HEK293 (cell line): ENCODE measurements at regions not wholly inside any gene's neighbourhood (a gene's known extent, or its start where the extent isn't known, plus 50 kb on each side); places are given as distances from the start of the nearest gene placed in this dataset.
"Not testable (repeated sequence)": the region's sequence is repeated elsewhere in the genome, so short reads cannot be mapped to it uniquely, and the experiment has no call there.

Experiments used
- CTCF ChIA-PET: fragments of 350-600 bp; formaldehyde crosslinking; extraction: SDS; loops from one replicate; lab custom pipeline; 2021; ENCODE audit warnings: antibody characterized with exemption; lab: Yijun Ruan, JAX
- POLR2A ChIA-PET: fragments of 300-600 bp; formaldehyde crosslinking; extraction: SDS; loops from one replicate; lab custom pipeline; 2020; ENCODE audit warnings: antibody characterized with exemption, inconsistent platforms; lab: Yijun Ruan, JAX
- H3K27ac ChIP-seq: fragments of 200-500 bp; sonication (Bioruptor generic); 2 replicates; pipeline ENCODE4 v1.5.1; 2014; ENCODE audit warnings: low read depth, low read length, control low read depth, inconsistent platforms; ENCODE audit errors: extremely low read depth
- H3K36me3 ChIP-seq, 2 experiments: fragments of 200-500 bp in 1 of 2; sonication (Bioruptor generic) in 1 of 2; 1 replicate in 1 of 2; 2 replicates in 1 of 2; pipeline ENCODE4 v1.5.1; 2014 to 2017; ENCODE audit warnings: inconsistent platforms in 2 of 2, low read length in 2 of 2; ENCODE audit not compliant: control insufficient read depth in 2 of 2, insufficient read depth in 1 of 2
- H3K4me1 ChIP-seq: fragments of 200-500 bp; sonication (Bioruptor generic); 2 replicates; pipeline ENCODE4 v1.5.1; 2014; ENCODE audit warnings: mild to moderate bottlenecking, low read length, inconsistent platforms; ENCODE audit not compliant: control insufficient read depth, insufficient read depth
- H3K4me3 ChIP-seq: 2 replicates; pipeline ENCODE4 v1.5.1; 2011; ENCODE audit warnings: low read depth, mild to moderate bottlenecking, control low read depth, low read length, moderate library complexity
- H3K9me3 ChIP-seq: fragments of 200-500 bp; sonication (Bioruptor generic); 2 replicates; pipeline ENCODE4 v1.5.1; 2014; ENCODE audit warnings: low read depth, low read length, inconsistent platforms; ENCODE audit not compliant: control insufficient read depth, insufficient read depth
- GLI4 ChIP-seq: fragments of 450-650 bp; formaldehyde crosslinking; IDR thresholded peaks from 2 replicates; pipeline ENCODE4 v1.5.1; 2016; ENCODE audit warnings: missing biosample characterization, missing genetic modification characterization
- MYNN ChIP-seq: fragments of 450-650 bp; formaldehyde crosslinking; IDR thresholded peaks from 2 replicates; pipeline ENCODE4 v1.5.1; 2016; ENCODE audit warnings: missing biosample characterization, missing genetic modification characterization, borderline replicate concordance
- REST ChIP-seq: fragments of 450-650 bp; formaldehyde crosslinking; IDR thresholded peaks from 2 replicates; pipeline ENCODE4 v1.5.1; 2016; ENCODE audit warnings: missing biosample characterization, missing genetic modification characterization
- SP2 ChIP-seq: fragments of 450-650 bp; formaldehyde crosslinking; IDR thresholded peaks from 2 replicates; pipeline ENCODE4 v1.5.1; 2016; ENCODE audit warnings: missing biosample characterization, missing genetic modification characterization
- ZNF112 ChIP-seq: fragments of 450-650 bp; formaldehyde crosslinking; IDR thresholded peaks from 2 replicates; pipeline ENCODE4 v1.5.0; 2017; ENCODE audit warnings: missing biosample characterization, missing genetic modification characterization
- ZNF169 ChIP-seq: fragments of 450-650 bp; formaldehyde crosslinking; IDR thresholded peaks from 2 replicates; pipeline ENCODE4 v1.5.1; 2016; ENCODE audit warnings: missing biosample characterization, missing genetic modification characterization
- ZNF174 ChIP-seq: fragments of 450-650 bp; formaldehyde crosslinking; IDR thresholded peaks from 2 replicates; pipeline ENCODE4 v1.5.0; 2017; ENCODE audit warnings: missing biosample characterization, mild to moderate bottlenecking, missing genetic modification characterization
- ZNF211 ChIP-seq: fragments of 450-650 bp; formaldehyde crosslinking; IDR thresholded peaks from 2 replicates; pipeline ENCODE4 v1.5.1; 2016; ENCODE audit warnings: low read depth, missing biosample characterization, missing genetic modification characterization
- ZNF214 ChIP-seq: fragments of 450-650 bp; formaldehyde crosslinking; IDR thresholded peaks from 2 replicates; pipeline ENCODE4 v1.5.1; 2017; ENCODE audit warnings: missing biosample characterization, mild to moderate bottlenecking, missing genetic modification characterization, borderline replicate concordance
- ZNF280D ChIP-seq: fragments of 450-650 bp; formaldehyde crosslinking; IDR thresholded peaks from 2 replicates; pipeline ENCODE4 v1.5.1; 2016; ENCODE audit warnings: missing biosample characterization, missing genetic modification characterization
- ZNF449 ChIP-seq: fragments of 450-650 bp; formaldehyde crosslinking; IDR thresholded peaks from 2 replicates; pipeline ENCODE4 v1.5.1; 2017; ENCODE audit warnings: missing biosample characterization, mild to moderate bottlenecking, missing genetic modification characterization, moderate library complexity
- ZNF514 ChIP-seq: fragments of 450-650 bp; formaldehyde crosslinking; IDR thresholded peaks from 2 replicates; pipeline ENCODE4 v1.5.1; 2016; ENCODE audit warnings: missing biosample characterization, missing genetic modification characterization
- ZNF580 ChIP-seq: fragments of 450-650 bp; formaldehyde crosslinking; IDR thresholded peaks from 2 replicates; pipeline ENCODE4 v1.5.1; 2016; ENCODE audit warnings: missing biosample characterization, missing genetic modification characterization
- ZNF768 ChIP-seq: fragments of 450-650 bp; formaldehyde crosslinking; IDR thresholded peaks from 2 replicates; pipeline ENCODE4 v1.5.1; 2018; ENCODE audit warnings: missing biosample characterization, mild to moderate bottlenecking, missing genetic modification characterization
- ZXDB ChIP-seq: fragments of 450-650 bp; formaldehyde crosslinking; IDR thresholded peaks from 2 replicates; pipeline ENCODE4 v1.5.1; 2016; ENCODE audit warnings: missing biosample characterization, missing genetic modification characterization
- TF ChIP-seq, protein P1 (sequence below): fragments of 450-650 bp; formaldehyde crosslinking; IDR thresholded peaks from 2 replicates; pipeline ENCODE4 v1.5.1; 2016; ENCODE audit warnings: missing biosample characterization, missing genetic modification characterization
- TF ChIP-seq, protein P2 (sequence below): fragments of 450-650 bp; formaldehyde crosslinking; IDR thresholded peaks from 2 replicates; pipeline ENCODE4 v1.5.1; 2016; ENCODE audit warnings: missing biosample characterization, missing genetic modification characterization

GRCh38 chrX:42290608-42291007 lies 367.3 kb upstream of the CASK start:
- no peak for TF ChIP-seq ZNF211
- TF ChIP-seq, protein P1, sequence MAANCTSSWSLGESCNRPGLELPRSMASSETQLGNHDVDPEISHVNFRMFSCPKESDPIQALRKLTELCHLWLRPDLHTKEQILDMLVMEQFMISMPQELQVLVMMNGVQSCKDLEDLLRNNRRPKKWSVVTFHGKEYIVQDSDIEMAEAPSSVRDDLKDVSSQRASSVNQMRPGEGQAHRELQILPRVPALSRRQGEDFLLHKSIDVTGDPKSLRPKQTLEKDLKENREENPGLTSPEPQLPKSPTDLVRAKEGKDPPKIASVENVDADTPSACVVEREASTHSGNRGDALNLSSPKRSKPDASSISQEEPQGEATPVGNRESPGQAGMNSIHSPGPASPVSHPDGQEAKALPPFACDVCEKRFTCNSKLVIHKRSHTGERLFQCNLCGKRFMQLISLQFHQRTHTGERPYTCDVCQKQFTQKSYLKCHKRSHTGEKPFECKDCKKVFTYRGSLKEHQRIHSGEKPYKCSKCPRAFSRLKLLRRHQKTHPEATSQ: no peak
- no peak for TF ChIP-seq REST (tag by site-specific recombination)
- no peak for TF ChIP-seq ZNF449 (tag by site-specific recombination)
- no peak for TF ChIP-seq ZNF280D (tag by site-specific recombination)
- TF ChIP-seq ZXDB (tag by site-specific recombination): no peak
- TF ChIP-seq ZNF174 (tag by site-specific recombination): no peak
- ChIA-PET POLR2A (no interaction called here), CTCF (interaction anchor here (0.6 to 1.5 kb wide), 6 partner anchors 10 to 1039 kb away, joined by 3 to 5 read pairs (median 4); no protein-coding TSS in a partner anchor)
- Histone ChIP-seq H3K9me3 (no peaks in the 10 kb centered on the region), H3K27ac (no peak overlapping the region), H3K4me3 (no peak overlapping the region), H3K4me1 (no peaks in the 10 kb centered on the region), H3K36me3 (no peaks in the 10 kb centered on the region)

DNA sequence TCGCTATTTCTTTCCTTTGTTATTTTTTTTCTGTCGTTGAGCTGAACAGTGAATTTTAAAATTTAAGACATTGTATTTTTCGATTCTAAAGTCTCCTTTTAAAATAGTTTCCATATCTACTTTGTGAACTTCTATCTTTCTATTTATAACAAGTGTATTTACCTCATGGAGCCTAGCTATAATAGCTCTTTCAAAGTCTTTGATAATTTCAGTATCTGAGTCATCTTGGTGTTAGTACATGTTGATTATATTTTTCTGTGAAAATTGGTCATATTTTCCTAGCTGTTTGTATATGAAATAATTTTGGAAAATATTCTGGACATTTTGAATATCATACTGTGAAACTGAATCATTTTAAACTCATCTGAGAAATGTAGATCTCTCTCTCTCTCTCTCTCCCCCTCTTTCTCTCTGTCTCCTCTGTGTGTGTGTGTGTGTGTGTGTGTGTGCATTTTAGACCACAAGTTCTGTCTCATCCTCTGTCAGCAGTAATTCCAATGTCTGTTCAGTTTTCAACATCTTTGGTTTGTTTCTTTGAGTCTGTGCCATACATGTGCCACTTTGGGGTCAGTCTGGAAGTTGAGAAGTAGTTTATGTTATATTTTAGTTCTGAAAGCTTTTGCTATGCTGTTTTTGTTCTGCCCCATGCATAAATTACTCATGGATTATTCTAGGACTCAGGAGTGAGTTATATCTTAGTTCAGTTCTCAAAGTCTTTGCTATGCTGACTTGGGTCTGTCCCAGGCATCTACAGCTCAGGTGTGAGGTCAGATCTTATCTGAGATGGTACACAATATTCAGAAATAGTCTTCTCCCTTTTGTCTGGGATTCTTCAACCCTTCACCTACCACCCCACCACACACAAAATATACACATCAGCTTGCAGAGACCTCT lies 366.4 kb upstream of the CASK start:
- H3K4me3 ChIP-seq: no peak overlapping the region
- ChIA-PET CTCF (interaction anchor here (0.6 to 1.5 kb wide), 4 partner anchors 9 to 1489 kb away, joined by 3 to 5 read pairs (median 3); no protein-coding TSS in a partner anchor), POLR2A (no interaction called here)
- TF ChIP-seq GLI4 (tag by site-specific recombination): no peak
- TF ChIP-seq, protein P2, sequence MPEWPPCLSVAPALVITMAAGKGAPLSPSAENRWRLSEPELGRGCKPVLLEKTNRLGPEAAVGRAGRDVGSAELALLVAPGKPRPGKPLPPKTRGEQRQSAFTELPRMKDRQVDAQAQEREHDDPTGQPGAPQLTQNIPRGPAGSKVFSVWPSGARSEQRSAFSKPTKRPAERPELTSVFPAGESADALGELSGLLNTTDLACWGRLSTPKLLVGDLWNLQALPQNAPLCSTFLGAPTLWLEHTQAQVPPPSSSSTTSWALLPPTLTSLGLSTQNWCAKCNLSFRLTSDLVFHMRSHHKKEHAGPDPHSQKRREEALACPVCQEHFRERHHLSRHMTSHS (tag by site-specific recombination): no peak
- TF ChIP-seq ZNF768 (tag by site-specific recombination): no peak
- no peak for TF ChIP-seq MYNN
- TF ChIP-seq ZNF112 (tag by site-specific recombination): no peak
- no peak for TF ChIP-seq SP2 (tag by site-specific recombination)
- no peak for TF ChIP-seq ZNF580
- no peak for TF ChIP-seq ZNF514 (tag by site-specific recombination)
- no peak for TF ChIP-seq ZNF214
- no peak for TF ChIP-seq ZNF169 (tag by site-specific recombination)
- no peak overlapping the region for H3K27ac ChIP-seq
- H3K9me3 ChIP-seq: no peaks in the 10 kb centered on the region
- no peaks in the 10 kb centered on the region for H3K36me3 ChIP-seq
- H3K4me1 ChIP-seq: no peaks in the 10 kb centered on the region

DNA sequence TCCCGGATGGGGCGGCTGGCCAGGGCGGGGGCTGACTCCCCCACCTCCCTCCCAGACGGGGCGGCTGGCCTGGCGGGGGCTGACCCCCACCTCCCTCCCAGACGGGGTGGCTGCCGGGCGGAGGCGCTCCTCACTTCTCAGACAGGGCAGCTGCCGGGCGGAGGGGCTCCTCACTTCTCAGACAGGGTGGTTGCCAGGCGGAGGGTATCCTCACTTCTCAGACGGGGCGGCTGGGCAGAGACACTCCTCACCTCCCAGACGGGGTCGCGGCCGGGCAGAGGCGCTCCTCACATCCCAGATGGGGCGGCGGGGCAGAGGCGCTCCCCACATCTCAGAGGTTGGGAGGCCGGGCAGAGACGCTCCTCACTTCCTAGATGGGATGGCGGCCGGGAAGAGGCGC lies 362.3 kb upstream of the CASK start:
- POLR2A ChIA-PET, H3K4me1 ChIP-seq, H3K36me3 ChIP-seq, CTCF ChIA-PET, H3K4me3 ChIP-seq, H3K27ac ChIP-seq, H3K9me3 ChIP-seq: not testable (repeated sequence)
